K562 (cell line): ENCODE measurements at regions not wholly inside any gene's neighbourhood (a gene's known extent, or its start where the extent isn't known, plus 50 kb on each side); places are given as distances from the start of the nearest gene placed in this dataset.
A peak's percentile ranks its signal among the peaks of the same experiment; 100 is the strongest.

Experiments used
- BDP1 ChIP-seq: IDR thresholded peaks from 3 replicates; pipeline ENCODE4 v1.6.1; 2011; ENCODE audit not compliant: insufficient read length, insufficient read depth
- CEBPB ChIP-seq: fragments of 450-650 bp; IDR thresholded peaks from 2 replicates; pipeline ENCODE4 v1.6.1; 2016; ENCODE audit warnings: missing genetic modification characterization, missing compliant biosample characterization
- IRF9 ChIP-seq: fragments of 450-650 bp; IDR thresholded peaks from 2 replicates; pipeline ENCODE4 v1.6.1; 2016; ENCODE audit warnings: missing biosample characterization, missing genetic modification characterization
- KHSRP ChIP-seq: fragments of 450-650 bp; IDR thresholded peaks from 2 replicates; pipeline ENCODE4 v1.6.1; 2017
- L3MBTL2 ChIP-seq: fragments of 450-650 bp; IDR thresholded peaks from 2 replicates; pipeline ENCODE4 v1.6.1; 2016; ENCODE audit warnings: mild to moderate bottlenecking, moderate library complexity
- MLX ChIP-seq, 2 experiments: fragments of 450-650 bp in 1 of 2; sonication (generic) in 1 of 2; formaldehyde crosslinking; conservative IDR thresholded peaks; 2 replicates each; pipeline versions ENCODE4 v1.4.0 to v1.8.1; 2020 to 2022; ENCODE audit warnings: mild to moderate bottlenecking in 1 of 2, missing genetic modification reagents in 1 of 2
- NFYB ChIP-seq: IDR thresholded peaks from 2 replicates; pipeline ENCODE4 v1.6.1; 2011; ENCODE audit warnings: mild to moderate bottlenecking, moderate library complexity; ENCODE audit not compliant: insufficient read length; ENCODE audit errors: extremely low read depth
- RHOXF2B ChIP-seq: fragments of 250-450 bp; sonication (Bioruptor Pico); conservative IDR thresholded peaks from 2 replicates; pipeline ENCODE4 v1.5.1; 2021
- RUNX1 ChIP-seq: sonication (generic); IDR thresholded peaks from 2 replicates; pipeline ENCODE4 v1.6.1; 2016; ENCODE audit warnings: antibody characterized with exemption, low read depth
- SFPQ ChIP-seq: fragments of 200-400 bp; formaldehyde crosslinking; IDR thresholded peaks from 2 replicates; pipeline ENCODE4 v1.6.1; 2017; ENCODE audit warnings: mild to moderate bottlenecking, low read depth, low read length, moderate library complexity
- SIRT6 ChIP-seq: IDR thresholded peaks from one replicate; pipeline ENCODE4 v1.6.1; 2012; ENCODE audit warnings: low read depth, mild to moderate bottlenecking, control low read depth, inconsistent platforms, low read length, moderate library complexity
- SUPT5H ChIP-seq: fragments of 450-650 bp; IDR thresholded peaks from 2 replicates; pipeline ENCODE4 v1.6.1; 2016
- ZKSCAN8 ChIP-seq: fragments of 200-800 bp; sonication (Bioruptor generic); IDR thresholded peaks from 2 replicates; pipeline ENCODE4 v1.6.1; 2016; ENCODE audit warnings: missing genetic modification characterization, missing compliant biosample characterization
- ZNF77 ChIP-seq: fragments of 250-450 bp; sonication (Bioruptor Pico); IDR thresholded peaks from 2 replicates; pipeline ENCODE4 v1.5.0; 2020
- TF ChIP-seq, protein P1 (sequence below): IDR thresholded peaks from 2 replicates; pipeline ENCODE4 v1.6.1; 2011; ENCODE audit warnings: borderline replicate concordance, low read depth, mild to moderate bottlenecking, moderate library complexity, low read length; ENCODE audit not compliant: insufficient read depth, poor library complexity, severe bottlenecking
- TF ChIP-seq, protein P2 (sequence below): fragments of 450-650 bp; IDR thresholded peaks from 2 replicates; pipeline ENCODE4 v1.6.1; 2016; ENCODE audit warnings: borderline replicate concordance
- TF ChIP-seq, protein P3 (sequence below): sonication (generic); formaldehyde crosslinking; IDR thresholded peaks from 2 replicates; pipeline ENCODE4 v1.8.0; 2022; ENCODE audit warnings: mild to moderate bottlenecking, missing genetic modification reagents
- TF ChIP-seq, protein P4 (sequence below): fragments of 250-450 bp; sonication (Bioruptor Pico); IDR thresholded peaks from 2 replicates; pipeline ENCODE4 v1.8.0; 2021; ENCODE audit warnings: mild to moderate bottlenecking, moderate library complexity

- TF ChIP-seq, protein P1, sequence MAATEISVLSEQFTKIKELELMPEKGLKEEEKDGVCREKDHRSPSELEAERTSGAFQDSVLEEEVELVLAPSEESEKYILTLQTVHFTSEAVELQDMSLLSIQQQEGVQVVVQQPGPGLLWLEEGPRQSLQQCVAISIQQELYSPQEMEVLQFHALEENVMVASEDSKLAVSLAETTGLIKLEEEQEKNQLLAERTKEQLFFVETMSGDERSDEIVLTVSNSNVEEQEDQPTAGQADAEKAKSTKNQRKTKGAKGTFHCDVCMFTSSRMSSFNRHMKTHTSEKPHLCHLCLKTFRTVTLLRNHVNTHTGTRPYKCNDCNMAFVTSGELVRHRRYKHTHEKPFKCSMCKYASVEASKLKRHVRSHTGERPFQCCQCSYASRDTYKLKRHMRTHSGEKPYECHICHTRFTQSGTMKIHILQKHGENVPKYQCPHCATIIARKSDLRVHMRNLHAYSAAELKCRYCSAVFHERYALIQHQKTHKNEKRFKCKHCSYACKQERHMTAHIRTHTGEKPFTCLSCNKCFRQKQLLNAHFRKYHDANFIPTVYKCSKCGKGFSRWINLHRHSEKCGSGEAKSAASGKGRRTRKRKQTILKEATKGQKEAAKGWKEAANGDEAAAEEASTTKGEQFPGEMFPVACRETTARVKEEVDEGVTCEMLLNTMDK = no peak
- peak; percentile 68 for TF ChIP-seq L3MBTL2
- TF ChIP-seq IRF9 (tag) = no peak
- TF ChIP-seq ZKSCAN8 (CRISPR knock-in tag) = 0 out of 2 replicates have a peak, but pooled peaks have one; percentile 43
- TF ChIP-seq RUNX1 = no peak
- TF ChIP-seq BDP1 = no peak
- TF ChIP-seq, protein P2, sequence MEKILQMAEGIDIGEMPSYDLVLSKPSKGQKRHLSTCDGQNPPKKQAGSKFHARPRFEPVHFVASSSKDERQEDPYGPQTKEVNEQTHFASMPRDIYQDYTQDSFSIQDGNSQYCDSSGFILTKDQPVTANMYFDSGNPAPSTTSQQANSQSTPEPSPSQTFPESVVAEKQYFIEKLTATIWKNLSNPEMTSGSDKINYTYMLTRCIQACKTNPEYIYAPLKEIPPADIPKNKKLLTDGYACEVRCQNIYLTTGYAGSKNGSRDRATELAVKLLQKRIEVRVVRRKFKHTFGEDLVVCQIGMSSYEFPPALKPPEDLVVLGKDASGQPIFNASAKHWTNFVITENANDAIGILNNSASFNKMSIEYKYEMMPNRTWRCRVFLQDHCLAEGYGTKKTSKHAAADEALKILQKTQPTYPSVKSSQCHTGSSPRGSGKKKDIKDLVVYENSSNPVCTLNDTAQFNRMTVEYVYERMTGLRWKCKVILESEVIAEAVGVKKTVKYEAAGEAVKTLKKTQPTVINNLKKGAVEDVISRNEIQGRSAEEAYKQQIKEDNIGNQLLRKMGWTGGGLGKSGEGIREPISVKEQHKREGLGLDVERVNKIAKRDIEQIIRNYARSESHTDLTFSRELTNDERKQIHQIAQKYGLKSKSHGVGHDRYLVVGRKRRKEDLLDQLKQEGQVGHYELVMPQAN = no peak
- TF ChIP-seq CEBPB (tag) = 0 out of 2 replicates have a peak, but pooled peaks have one; percentile 6
- TF ChIP-seq, protein P3, sequence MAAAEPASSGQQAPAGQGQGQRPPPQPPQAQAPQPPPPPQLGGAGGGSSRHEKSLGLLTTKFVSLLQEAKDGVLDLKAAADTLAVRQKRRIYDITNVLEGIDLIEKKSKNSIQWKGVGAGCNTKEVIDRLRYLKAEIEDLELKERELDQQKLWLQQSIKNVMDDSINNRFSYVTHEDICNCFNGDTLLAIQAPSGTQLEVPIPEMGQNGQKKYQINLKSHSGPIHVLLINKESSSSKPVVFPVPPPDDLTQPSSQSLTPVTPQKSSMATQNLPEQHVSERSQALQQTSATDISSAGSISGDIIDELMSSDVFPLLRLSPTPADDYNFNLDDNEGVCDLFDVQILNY (CRISPR knock-in tag) = no peak
- no peak for TF ChIP-seq MLX (CRISPR knock-in tag; conservative IDR thresholded peaks at IDR 0.05)
- no peak for TF ChIP-seq RHOXF2B (CRISPR knock-in tag)
- no peak for TF ChIP-seq SFPQ
- TF ChIP-seq SIRT6 = no peak
- TF ChIP-seq NFYB = no peak
- TF ChIP-seq, protein P4, sequence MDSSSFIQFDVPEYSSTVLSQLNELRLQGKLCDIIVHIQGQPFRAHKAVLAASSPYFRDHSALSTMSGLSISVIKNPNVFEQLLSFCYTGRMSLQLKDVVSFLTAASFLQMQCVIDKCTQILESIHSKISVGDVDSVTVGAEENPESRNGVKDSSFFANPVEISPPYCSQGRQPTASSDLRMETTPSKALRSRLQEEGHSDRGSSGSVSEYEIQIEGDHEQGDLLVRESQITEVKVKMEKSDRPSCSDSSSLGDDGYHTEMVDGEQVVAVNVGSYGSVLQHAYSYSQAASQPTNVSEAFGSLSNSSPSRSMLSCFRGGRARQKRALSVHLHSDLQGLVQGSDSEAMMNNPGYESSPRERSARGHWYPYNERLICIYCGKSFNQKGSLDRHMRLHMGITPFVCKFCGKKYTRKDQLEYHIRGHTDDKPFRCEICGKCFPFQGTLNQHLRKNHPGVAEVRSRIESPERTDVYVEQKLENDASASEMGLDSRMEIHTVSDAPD (CRISPR knock-in tag) = no peak
- no peak for TF ChIP-seq KHSRP
- TF ChIP-seq ZNF77 (CRISPR knock-in tag) = no peak
- TF ChIP-seq SUPT5H = 0 out of 2 replicates have a peak, but pooled peaks have one; percentile 31
Observed at GRCh38 chr2:70029814-70030409, 57.4 kb upstream of the PCBP1 start (continued).
